ENCODE measurements at regions not wholly inside any gene's neighbourhood (a gene's known extent, or its start where the extent isn't known, plus 50 kb on each side); places are given as distances from the start of the nearest gene placed in this dataset.

GRCh38 chr2:5494212-5494611 is 198.0 kb upstream of the SOX11 start:
- TF ChIP-seq CTCF (IDR thresholded peaks at IDR 0.05) (no peak), POLR2A (IDR thresholded peaks at IDR 0.05) (no peak), POLR2AphosphoS5 (IDR thresholded peaks at IDR 0.05) (no peak)

All from breast epithelium (tissue), 3 donors.